PC-3 (cell line): ENCODE measurements at regions not wholly inside any gene's neighbourhood (a gene's known extent, or its start where the extent isn't known, plus 50 kb on each side); places are given as distances from the start of the nearest gene placed in this dataset.

Experiments
- ATAC-seq: fragments of 200-7000 bp; cut with Tn5 transposase; 2 replicates; pipeline ENCODE4 v1.9.1; 2020; ENCODE audit warnings: mild to moderate bottlenecking, moderate library complexity
- BruUV-seq: library from RNA; stranded (reverse); fragments of 400-500 nt; replicated peaks from 2 replicates; lab custom pipeline; 2021; lab: Mats Ljungman, UMichigan
- CTCF ChIA-PET: fragments of 300-600 bp; sonication (Branson Sonifier 250); formaldehyde crosslinking; loops from one replicate; lab custom pipeline; 2022; ENCODE audit warnings: antibody characterized with exemption; lab: Charles Lee
- POLR2A ChIA-PET: fragments of 300-600 bp; sonication (Branson Sonifier 250); formaldehyde crosslinking; loops from one replicate; lab custom pipeline; 2022; ENCODE audit warnings: antibody characterized with exemption; ENCODE audit not compliant: unreplicated experiment; lab: Charles Lee
- DNase-seq: peaks from one replicate; pipeline ENCODE4 v3.0.0-alpha.2; 2015
- H2AFZ ChIP-seq: fragments of 300-600 bp; sonication (generic); 2 replicates; pipeline ENCODE4 v1.6.0; 2016; ENCODE audit warnings: antibody characterized with exemption, low read length
- H3F3A ChIP-seq: fragments of 300-600 bp; sonication (generic); one replicate; pipeline ENCODE4 v1.6.0; 2017; ENCODE audit warnings: antibody characterized with exemption, low read length, control low read depth, mild to moderate bottlenecking; ENCODE audit not compliant: unreplicated experiment
- H3K27ac ChIP-seq: fragments of 300-600 bp; sonication (generic); 2 replicates; pipeline ENCODE4 v1.5.1; 2016; ENCODE audit warnings: mild to moderate bottlenecking, low read length
- H3K27me3 ChIP-seq: fragments of 300-600 bp; sonication (generic); 2 replicates; pipeline ENCODE4 v1.6.1; 2016; ENCODE audit warnings: low read length, mixed read lengths
- H3K36me3 ChIP-seq: fragments of 300-600 bp; sonication (generic); 2 replicates; pipeline ENCODE4 v1.6.1; 2016; ENCODE audit warnings: low read depth, mixed run types, low read length, mixed read lengths
- H3K4me1 ChIP-seq: fragments of 300-600 bp; sonication (generic); 2 replicates; pipeline ENCODE4 v1.5.1; 2016; ENCODE audit warnings: low read length; ENCODE audit not compliant: insufficient read depth
- H3K4me2 ChIP-seq: fragments of 300-600 bp; sonication (generic); 2 replicates; pipeline ENCODE4 v1.6.0; 2016; ENCODE audit warnings: low read length
- H3K4me3 ChIP-seq: fragments of 300-600 bp; sonication (generic); 2 replicates; pipeline ENCODE4 v1.5.1; 2016; ENCODE audit warnings: mild to moderate bottlenecking, low read length, mixed read lengths
- H3K79me2 ChIP-seq: fragments of 300-600 bp; sonication (generic); 2 replicates; pipeline ENCODE4 v1.6.1; 2017; ENCODE audit warnings: low read length, mixed read lengths
- H3K9ac ChIP-seq: fragments of 300-600 bp; sonication (generic); 2 replicates; pipeline ENCODE4 v1.6.0; 2016; ENCODE audit warnings: mild to moderate bottlenecking, low read length
- H3K9me2 ChIP-seq: fragments of 300-600 bp; sonication (generic); replicated peaks from 2 replicates; pipeline ENCODE4 v1.6.1; 2016; ENCODE audit warnings: mixed run types, low read length, mixed read lengths
- H3K9me3 ChIP-seq: fragments of 300-600 bp; sonication (generic); 2 replicates; pipeline ENCODE4 v1.6.1; 2016; ENCODE audit warnings: low read length, mixed read lengths
- H4K20me1 ChIP-seq: fragments of 300-600 bp; sonication (generic); 2 replicates; pipeline ENCODE4 v1.6.1; 2016; ENCODE audit warnings: low read length, mixed read lengths
- CTCF ChIP-seq: fragments of 300-600 bp; sonication (generic); conservative IDR thresholded peaks from 2 replicates; pipeline ENCODE4 v1.5.1; 2017; ENCODE audit warnings: antibody characterized with exemption, low read depth, mild to moderate bottlenecking, low read length
- EZH2 ChIP-seq: fragments of 300-600 bp; sonication (generic); IDR thresholded peaks from one replicate; pipeline ENCODE4 v1.6.1; 2017; ENCODE audit warnings: antibody characterized with exemption, mild to moderate bottlenecking, low read length; ENCODE audit not compliant: unreplicated experiment
- EZH2phosphoT487 ChIP-seq: fragments of 300-600 bp; sonication (generic); IDR thresholded peaks from 2 replicates; pipeline ENCODE4 v1.6.1; 2018; ENCODE audit warnings: mild to moderate bottlenecking, antibody characterized with exemption, low read length, borderline replicate concordance
- intact Hi-C: fragments of 100-400 bp; cut with micrococcal nuclease; formaldehyde crosslinking; loops from 2 replicates; pipeline ENCODE4 v1.9.0; 2023

- intact Hi-C loops: no loop called here
- Histone ChIP-seq H3K9me2 (no peaks in the 10 kb centered on the region), H3F3A (no peaks in the 10 kb centered on the region), H3K4me2 (no peak overlapping the region), H2AFZ (no peak overlapping the region), H4K20me1 (no peaks in the 10 kb centered on the region), H3K79me2 (no peaks in the 10 kb centered on the region), H3K27me3 (no peaks in the 10 kb centered on the region), H3K4me1 (no peaks in the 10 kb centered on the region), H3K27ac (no peak overlapping the region), H3K36me3 (no peaks in the 10 kb centered on the region), H3K9ac (no peak overlapping the region), H3K4me3 (no peak overlapping the region), H3K9me3 (0 out of 2 replicates have a peak, but pooled peaks cover 3% of the 10 kb centered on the region)
- ATAC-seq (no peak), DNase-seq (no peak)
- ChIA-PET CTCF (no interaction called here), POLR2A (no interaction called here)
- TF ChIP-seq EZH2 (no peak), EZH2phosphoT487 (no peak), CTCF (no peak)
- no TSS peak for BruUV-seq
These were observed 151.8 kb upstream of the CADM1 start for GRCh38 chr11:115656041-115656440.

GRCh38 chr11:115654792-115655191 lies 150.6 kb upstream of the CADM1 start:
- no TSS peak for BruUV-seq
- Histone ChIP-seq H3K27ac (no peak overlapping the region), H3K79me2 (no peaks in the 10 kb centered on the region), H2AFZ (no peak overlapping the region), H3K4me3 (no peak overlapping the region), H3K9me3 (0 out of 2 replicates have a peak, but pooled peaks cover 11% of the 10 kb centered on the region), H3K27me3 (no peaks in the 10 kb centered on the region), H3K36me3 (no peaks in the 10 kb centered on the region), H3K4me2 (no peak overlapping the region), H3K4me1 (no peaks in the 10 kb centered on the region), H4K20me1 (no peaks in the 10 kb centered on the region), H3K9ac (no peak overlapping the region), H3K9me2 (no peaks in the 10 kb centered on the region), H3F3A (no peaks in the 10 kb centered on the region)
- intact Hi-C loops: no loop called here
- CTCF ChIA-PET: no interaction called here
- POLR2A ChIA-PET: no interaction called here
- ATAC-seq: no peak
- TF ChIP-seq CTCF: no peak
- TF ChIP-seq EZH2phosphoT487: no peak
- DNase-seq: no peak

GRCh38 chr11:115653926-115654325 lies 149.7 kb upstream of the CADM1 start:
- BruUV-seq: no TSS peak
- no peaks in the 10 kb centered on the region for H3F3A ChIP-seq
- no peak overlapping the region for H3K4me2 ChIP-seq
- ATAC-seq: no peak
- no peak overlapping the region for H2AFZ ChIP-seq
- DNase-seq: peak; percentile 11
- no peaks in the 10 kb centered on the region for H3K79me2 ChIP-seq
- H3K27ac ChIP-seq: no peak overlapping the region
- H3K9ac ChIP-seq: no peak overlapping the region
- no peaks in the 10 kb centered on the region for H3K36me3 ChIP-seq
- ChIA-PET CTCF (no interaction called here), POLR2A (no interaction called here)
- intact Hi-C loops: no loop called here
- H3K9me3 ChIP-seq: 0 out of 2 replicates have a peak, but pooled peaks cover 12% of the 10 kb centered on the region
- no peak overlapping the region for H3K4me3 ChIP-seq
- H3K27me3 ChIP-seq: no peaks in the 10 kb centered on the region
- H4K20me1 ChIP-seq: no peaks in the 10 kb centered on the region
- no peaks in the 10 kb centered on the region for H3K9me2 ChIP-seq
- no peaks in the 10 kb centered on the region for H3K4me1 ChIP-seq
- no peak for TF ChIP-seq CTCF
- TF ChIP-seq EZH2: no peak
- no peak for TF ChIP-seq EZH2phosphoT487
